Fibroblast of mammary gland (primary cell): ENCODE measurements at regions not wholly inside any gene's neighbourhood (a gene's known extent, or its start where the extent isn't known, plus 50 kb on each side); places are given as distances from the start of the nearest gene placed in this dataset.

Experiments
- DNase-seq: peaks from one replicate; pipeline ENCODE4 v3.0.0-alpha.2; 2010; ENCODE audit warnings: low read depth
- H3K4me3 ChIP-seq: 2 replicates; pipeline ENCODE4 v1.5.1; 2011; ENCODE audit warnings: low read depth, mild to moderate bottlenecking, low read length, moderate library complexity; ENCODE audit not compliant: control insufficient read depth
- CTCF ChIP-seq: conservative IDR thresholded peaks from 2 replicates; pipeline ENCODE4 v1.5.1; 2011; ENCODE audit warnings: low read depth, low read length, inconsistent platforms; ENCODE audit not compliant: control insufficient read depth, insufficient read depth

GRCh38 chr12:93115198-93115601, 186.1 kb upstream of the EEA1 start:
- peak; percentile 60 for DNase-seq
- H3K4me3 ChIP-seq, result no peak overlapping the region
- TF ChIP-seq CTCF, result no peak

GRCh38 chr12:93115646-93116045, 186.6 kb upstream of the EEA1 start:
- H3K4me3 ChIP-seq, result no peak overlapping the region
- DNase-seq, result peak; percentile 37
- no peak for TF ChIP-seq CTCF

GRCh38 chr12:93116632-93117031, 187.5 kb upstream of the EEA1 start:
- TF ChIP-seq CTCF, result no peak
- no peak for DNase-seq
- H3K4me3 ChIP-seq, result no peak overlapping the region

GRCh38 chr12:93121729-93122488, 192.8 kb upstream of the EEA1 start:
- no peak for TF ChIP-seq CTCF

GRCh38 chr12:93122569-93123091, 193.5 kb upstream of the EEA1 start:
- no peak for TF ChIP-seq CTCF
- H3K4me3 ChIP-seq, result no peak overlapping the region
- DNase-seq, result peak; percentile 23

More at GRCh38 chr12:93121729-93122488, 192.8 kb upstream of the EEA1 start:
- H3K4me3 ChIP-seq, result no peak overlapping the region
- DNase-seq, result peak; percentile 97

- H3K4me3 ChIP-seq, result no peak overlapping the region
- DNase-seq, result peak; percentile 85
- no peak for TF ChIP-seq CTCF
Observed at GRCh38 chr12:93125126-93125525, 196.0 kb upstream of the EEA1 start.
